IMR-90 (cell line): ENCODE measurements at regions not wholly inside any gene's neighbourhood (a gene's known extent, or its start where the extent isn't known, plus 50 kb on each side); places are given as distances from the start of the nearest gene placed in this dataset.

ENCODE experiments used
- BHLHE40 ChIP-seq: fragments of 150-350 bp; IDR thresholded peaks from 2 replicates; pipeline ENCODE4 v1.6.1; 2016; ENCODE audit warnings: mild to moderate bottlenecking, low read depth, low read length
- CEBPB ChIP-seq: IDR thresholded peaks from 2 replicates; pipeline ENCODE4 v1.6.1; 2012; ENCODE audit warnings: low read depth, low read length, improper control_type of control experiment
- CHD1 ChIP-seq: IDR thresholded peaks from 2 replicates; pipeline ENCODE4 v1.6.1; 2012; ENCODE audit warnings: low read depth, low read length, improper control_type of control experiment
- MXI1 ChIP-seq: IDR thresholded peaks from 2 replicates; pipeline ENCODE4 v1.6.1; 2012; ENCODE audit warnings: low read depth, mild to moderate bottlenecking, low read length, moderate library complexity, borderline replicate concordance
- POLR2A ChIP-seq: IDR thresholded peaks from 2 replicates; pipeline ENCODE4 v1.6.1; 2012; ENCODE audit warnings: mild to moderate bottlenecking, low read depth, low read length
- RCOR1 ChIP-seq: IDR thresholded peaks from 2 replicates; pipeline ENCODE4 v1.6.1; 2012; ENCODE audit warnings: mild to moderate bottlenecking, low read length, improper control_type of control experiment; ENCODE audit not compliant: insufficient replicate concordance
- RFX5 ChIP-seq: IDR thresholded peaks from 2 replicates; pipeline ENCODE4 v1.8.0; 2012; ENCODE audit warnings: low read depth, mild to moderate bottlenecking, low read length, moderate library complexity
- USF2 ChIP-seq: fragments of 150-350 bp; IDR thresholded peaks from 2 replicates; pipeline ENCODE4 v1.6.1; 2017; ENCODE audit warnings: mild to moderate bottlenecking, antibody characterized with exemption, low read length, low read depth
- TF ChIP-seq, protein P1 (sequence below): conservative IDR thresholded peaks from 2 replicates; pipeline ENCODE4 v1.5.1; 2012; ENCODE audit warnings: mild to moderate bottlenecking, low read depth, low read length, improper control_type of control experiment

DNA sequence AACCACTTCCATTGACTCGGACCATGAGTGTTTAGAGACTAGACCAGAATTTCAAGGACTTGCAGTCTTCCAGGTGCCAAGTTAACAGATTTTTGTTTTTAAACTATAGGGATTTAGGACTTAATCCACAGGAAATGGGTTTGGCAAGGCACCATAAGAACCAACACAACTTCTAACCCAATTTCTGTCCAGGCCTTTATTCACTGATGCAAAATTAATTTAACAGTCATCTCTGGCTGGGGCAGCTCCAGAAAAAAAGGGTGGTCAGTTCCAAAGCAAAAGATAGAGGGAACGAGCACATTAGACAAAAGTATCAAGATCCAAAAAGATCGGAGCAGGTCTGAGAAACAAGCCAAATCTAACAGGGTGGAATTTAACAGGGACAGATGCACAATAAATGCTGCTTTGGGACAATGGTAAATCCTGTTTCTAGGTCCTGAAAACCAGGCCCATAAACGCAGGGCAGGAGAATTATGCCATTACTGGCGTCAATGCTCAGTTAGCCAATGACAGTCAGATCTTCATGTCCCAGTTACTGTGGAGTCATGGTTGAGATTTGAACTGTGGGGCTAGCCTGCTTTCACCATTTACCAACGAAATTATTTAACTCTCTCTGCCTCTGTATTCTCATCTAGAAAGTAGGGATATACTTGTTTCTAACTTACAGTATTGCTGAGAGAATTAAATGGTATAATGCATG lies 590.8 kb upstream of the BRINP1 start:
- TF ChIP-seq CEBPB (no peak), POLR2A (no peak), RCOR1 (no peak), MXI1 (no peak), CHD1 (no peak), RFX5 (no peak), USF2 (no peak), BHLHE40 (no peak)
- TF ChIP-seq, protein P1, sequence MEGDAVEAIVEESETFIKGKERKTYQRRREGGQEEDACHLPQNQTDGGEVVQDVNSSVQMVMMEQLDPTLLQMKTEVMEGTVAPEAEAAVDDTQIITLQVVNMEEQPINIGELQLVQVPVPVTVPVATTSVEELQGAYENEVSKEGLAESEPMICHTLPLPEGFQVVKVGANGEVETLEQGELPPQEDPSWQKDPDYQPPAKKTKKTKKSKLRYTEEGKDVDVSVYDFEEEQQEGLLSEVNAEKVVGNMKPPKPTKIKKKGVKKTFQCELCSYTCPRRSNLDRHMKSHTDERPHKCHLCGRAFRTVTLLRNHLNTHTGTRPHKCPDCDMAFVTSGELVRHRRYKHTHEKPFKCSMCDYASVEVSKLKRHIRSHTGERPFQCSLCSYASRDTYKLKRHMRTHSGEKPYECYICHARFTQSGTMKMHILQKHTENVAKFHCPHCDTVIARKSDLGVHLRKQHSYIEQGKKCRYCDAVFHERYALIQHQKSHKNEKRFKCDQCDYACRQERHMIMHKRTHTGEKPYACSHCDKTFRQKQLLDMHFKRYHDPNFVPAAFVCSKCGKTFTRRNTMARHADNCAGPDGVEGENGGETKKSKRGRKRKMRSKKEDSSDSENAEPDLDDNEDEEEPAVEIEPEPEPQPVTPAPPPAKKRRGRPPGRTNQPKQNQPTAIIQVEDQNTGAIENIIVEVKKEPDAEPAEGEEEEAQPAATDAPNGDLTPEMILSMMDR, result no peak
